ENCODE measurements at regions not wholly inside any gene's neighbourhood (a gene's known extent, or its start where the extent isn't known, plus 50 kb on each side); places are given as distances from the start of the nearest gene placed in this dataset.
"Not testable (repeated sequence)": the region's sequence is repeated elsewhere in the genome, so short reads cannot be mapped to it uniquely, and the experiment has no call there.

DNA sequence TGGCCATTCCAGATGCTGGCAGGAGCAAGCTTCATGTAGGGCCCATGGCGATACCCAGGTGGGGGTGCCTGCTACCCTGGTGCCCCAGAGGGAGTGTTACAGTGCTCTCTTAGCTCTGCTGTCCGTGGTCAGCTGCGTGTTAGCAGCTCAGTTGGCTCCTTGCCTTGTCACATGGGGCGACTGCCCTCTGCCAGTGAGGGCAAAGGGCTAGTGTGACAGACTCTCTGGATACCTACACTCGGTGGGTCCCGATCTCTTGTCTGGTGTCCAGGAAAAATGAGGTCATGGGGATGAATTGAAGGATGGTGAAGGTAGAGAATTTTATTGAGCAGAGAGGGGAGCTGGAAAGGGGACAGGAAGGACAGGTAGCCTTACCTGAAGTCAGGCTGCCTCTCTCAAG is 152.2 kb downstream of the CYP26A1 start:
- no peaks in the 10 kb centered on the region for H3K27me3 ChIP-seq (replicated peaks; ENCODE audit: control insufficient read depth, insufficient read depth, low read length)
- no peak overlapping the region for H3K4me3 ChIP-seq (ENCODE audit: low read depth, low read length)
- no peaks in the 10 kb centered on the region for H3K27me3 Mint-ChIP-seq (ENCODE audit: insufficient read depth, unreplicated experiment)
- intact Hi-C loops (cut with micrococcal nuclease; ENCODE audit: unreplicated experiment): no loop called here
- no peak overlapping the region for H3K27ac Mint-ChIP-seq (ENCODE audit: unreplicated experiment)
- H3K4me1 ChIP-seq: no peaks in the 10 kb centered on the region
- POLR2A ChIA-PET: no interaction called here
- DNase-seq: no peak
- H3K4me1 Mint-ChIP-seq (ENCODE audit: low read depth, unreplicated experiment): no peaks in the 10 kb centered on the region
- no peaks in the 10 kb centered on the region for H3K9me3 ChIP-seq
- CTCF ChIA-PET: no interaction called here
- no peaks in the 10 kb centered on the region for H3K36me3 Mint-ChIP-seq (ENCODE audit: insufficient read depth, unreplicated experiment)
- TF ChIP-seq, protein P1, sequence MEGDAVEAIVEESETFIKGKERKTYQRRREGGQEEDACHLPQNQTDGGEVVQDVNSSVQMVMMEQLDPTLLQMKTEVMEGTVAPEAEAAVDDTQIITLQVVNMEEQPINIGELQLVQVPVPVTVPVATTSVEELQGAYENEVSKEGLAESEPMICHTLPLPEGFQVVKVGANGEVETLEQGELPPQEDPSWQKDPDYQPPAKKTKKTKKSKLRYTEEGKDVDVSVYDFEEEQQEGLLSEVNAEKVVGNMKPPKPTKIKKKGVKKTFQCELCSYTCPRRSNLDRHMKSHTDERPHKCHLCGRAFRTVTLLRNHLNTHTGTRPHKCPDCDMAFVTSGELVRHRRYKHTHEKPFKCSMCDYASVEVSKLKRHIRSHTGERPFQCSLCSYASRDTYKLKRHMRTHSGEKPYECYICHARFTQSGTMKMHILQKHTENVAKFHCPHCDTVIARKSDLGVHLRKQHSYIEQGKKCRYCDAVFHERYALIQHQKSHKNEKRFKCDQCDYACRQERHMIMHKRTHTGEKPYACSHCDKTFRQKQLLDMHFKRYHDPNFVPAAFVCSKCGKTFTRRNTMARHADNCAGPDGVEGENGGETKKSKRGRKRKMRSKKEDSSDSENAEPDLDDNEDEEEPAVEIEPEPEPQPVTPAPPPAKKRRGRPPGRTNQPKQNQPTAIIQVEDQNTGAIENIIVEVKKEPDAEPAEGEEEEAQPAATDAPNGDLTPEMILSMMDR (IDR thresholded peaks at IDR 0.05; ENCODE audit: insufficient read depth in 1 of 2, low read depth in 1 of 2, low read length in 1 of 2, severe bottlenecking in 1 of 2, unreplicated experiment in 1 of 2): no peak
- no peaks in the 10 kb centered on the region for H3K36me3 ChIP-seq (ENCODE audit: control insufficient read depth, insufficient read depth, low read length)
- no peak overlapping the region for H3K4me3 Mint-ChIP-seq (ENCODE audit: unreplicated experiment)
- H3K9me3 Mint-ChIP-seq (ENCODE audit: unreplicated experiment): no peaks in the 10 kb centered on the region
- no TSS peak for BruUV-seq (replicated peaks)

DNA sequence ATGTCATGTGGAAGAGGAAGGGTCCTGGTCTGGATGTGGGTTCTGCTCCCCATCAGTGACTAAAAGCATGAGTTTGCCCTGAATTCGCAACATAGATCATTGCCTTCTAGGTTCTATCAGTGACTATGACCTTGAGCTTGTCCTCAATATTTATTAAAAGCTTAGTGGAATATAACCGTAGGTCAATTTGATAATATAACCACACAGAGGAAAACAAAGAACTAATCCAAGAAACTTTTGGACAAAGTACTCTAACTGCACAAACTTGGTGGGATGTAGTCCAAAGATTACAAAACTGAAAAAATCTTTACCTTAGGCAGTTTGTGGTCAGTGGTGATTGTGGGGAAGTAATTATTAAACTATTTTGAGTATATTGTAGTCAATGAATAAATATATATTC is 152.9 kb downstream of the CYP26A1 start:
- no peak overlapping the region for H3K4me3 Mint-ChIP-seq (ENCODE audit: unreplicated experiment)
- POLR2A ChIA-PET: no interaction called here
- H3K4me1 Mint-ChIP-seq (ENCODE audit: low read depth, unreplicated experiment): no peaks in the 10 kb centered on the region
- TF ChIP-seq, protein P1 (IDR thresholded peaks at IDR 0.05; ENCODE audit: insufficient read depth in 1 of 2, low read depth in 1 of 2, low read length in 1 of 2, severe bottlenecking in 1 of 2, unreplicated experiment in 1 of 2): no peak
- Histone ChIP-seq H3K27me3 (replicated peaks; ENCODE audit: control insufficient read depth, insufficient read depth, low read length) (no peaks in the 10 kb centered on the region), H3K36me3 (ENCODE audit: control insufficient read depth, insufficient read depth, low read length) (no peaks in the 10 kb centered on the region), H3K4me3 (ENCODE audit: low read depth, low read length) (no peak overlapping the region), H3K4me1 (no peaks in the 10 kb centered on the region), H3K9me3 (no peaks in the 10 kb centered on the region)
- no peaks in the 10 kb centered on the region for H3K27me3 Mint-ChIP-seq (ENCODE audit: insufficient read depth, unreplicated experiment)
- H3K27ac Mint-ChIP-seq (ENCODE audit: unreplicated experiment): no peak overlapping the region
- H3K36me3 Mint-ChIP-seq (ENCODE audit: insufficient read depth, unreplicated experiment): no peaks in the 10 kb centered on the region
- DNase-seq: no peak
- CTCF ChIA-PET: no interaction called here
- no TSS peak for BruUV-seq (replicated peaks)
- no peaks in the 10 kb centered on the region for H3K9me3 Mint-ChIP-seq (ENCODE audit: unreplicated experiment)
- intact Hi-C loops (cut with micrococcal nuclease; ENCODE audit: unreplicated experiment): no loop called here

DNA sequence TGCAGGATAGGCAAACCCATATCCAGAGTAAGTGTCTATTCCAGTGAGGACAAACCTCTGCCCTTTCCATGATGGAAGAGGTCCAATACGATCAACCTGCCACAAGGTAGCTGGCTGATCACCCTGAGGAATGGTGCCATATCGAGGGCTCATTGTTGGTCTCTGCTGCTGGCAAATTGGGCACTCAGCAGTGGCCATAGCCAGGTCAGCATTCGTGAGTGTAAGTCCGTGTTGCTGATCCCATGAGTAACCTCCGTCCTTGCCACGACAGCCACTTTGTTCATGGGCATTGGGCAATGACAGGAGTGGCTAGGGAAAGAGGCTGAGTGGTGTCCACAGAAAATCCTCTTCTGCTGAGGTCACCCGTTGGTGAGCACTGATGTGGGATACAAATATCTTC is 156.9 kb downstream of the CYP26A1 start:
- H3K27ac Mint-ChIP-seq (ENCODE audit: unreplicated experiment); H3K9me3 Mint-ChIP-seq (ENCODE audit: unreplicated experiment); H3K36me3 Mint-ChIP-seq (ENCODE audit: insufficient read depth, unreplicated experiment); POLR2A ChIA-PET; H3K4me1 ChIP-seq; BruUV-seq (replicated peaks); H3K36me3 ChIP-seq (ENCODE audit: control insufficient read depth, insufficient read depth, low read length); CTCF ChIA-PET; H3K9me3 ChIP-seq; H3K27me3 Mint-ChIP-seq (ENCODE audit: insufficient read depth, unreplicated experiment); DNase-seq; intact Hi-C loops (cut with micrococcal nuclease; ENCODE audit: unreplicated experiment); H3K4me1 Mint-ChIP-seq (ENCODE audit: low read depth, unreplicated experiment); H3K4me3 Mint-ChIP-seq (ENCODE audit: unreplicated experiment); H3K27me3 ChIP-seq (replicated peaks; ENCODE audit: control insufficient read depth, insufficient read depth, low read length); H3K4me3 ChIP-seq (ENCODE audit: low read depth, low read length): not testable (repeated sequence)

DNA sequence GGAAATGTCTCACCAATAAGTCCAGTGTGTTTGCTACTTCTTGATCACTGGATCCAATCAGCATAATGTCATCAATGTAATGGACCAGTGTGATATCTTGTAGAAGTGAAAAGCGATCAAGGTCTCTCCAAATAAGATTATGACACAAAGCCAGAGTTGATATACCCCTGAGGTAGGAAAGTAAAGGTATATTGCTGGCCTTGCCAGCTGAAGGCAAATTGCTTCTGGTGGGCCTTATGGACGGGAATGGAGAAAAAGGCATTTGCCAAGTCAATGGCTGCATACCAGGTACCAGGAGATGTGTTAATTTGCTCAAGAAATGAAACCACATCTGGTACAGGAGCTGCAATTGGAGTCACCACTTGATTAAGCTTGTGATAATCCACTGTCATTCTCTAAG is 158.5 kb downstream of the CYP26A1 start:
- BruUV-seq (replicated peaks); H3K36me3 Mint-ChIP-seq (ENCODE audit: insufficient read depth, unreplicated experiment); POLR2A ChIA-PET; H3K4me3 Mint-ChIP-seq (ENCODE audit: unreplicated experiment); DNase-seq; CTCF ChIA-PET; H3K4me1 ChIP-seq; H3K4me1 Mint-ChIP-seq (ENCODE audit: low read depth, unreplicated experiment); H3K27me3 ChIP-seq (replicated peaks; ENCODE audit: control insufficient read depth, insufficient read depth, low read length); H3K27ac Mint-ChIP-seq (ENCODE audit: unreplicated experiment); H3K27me3 Mint-ChIP-seq (ENCODE audit: insufficient read depth, unreplicated experiment); H3K9me3 ChIP-seq; H3K9me3 Mint-ChIP-seq (ENCODE audit: unreplicated experiment); intact Hi-C loops (cut with micrococcal nuclease; ENCODE audit: unreplicated experiment); H3K4me3 ChIP-seq (ENCODE audit: low read depth, low read length); H3K36me3 ChIP-seq (ENCODE audit: control insufficient read depth, insufficient read depth, low read length): not testable (repeated sequence)

DNA sequence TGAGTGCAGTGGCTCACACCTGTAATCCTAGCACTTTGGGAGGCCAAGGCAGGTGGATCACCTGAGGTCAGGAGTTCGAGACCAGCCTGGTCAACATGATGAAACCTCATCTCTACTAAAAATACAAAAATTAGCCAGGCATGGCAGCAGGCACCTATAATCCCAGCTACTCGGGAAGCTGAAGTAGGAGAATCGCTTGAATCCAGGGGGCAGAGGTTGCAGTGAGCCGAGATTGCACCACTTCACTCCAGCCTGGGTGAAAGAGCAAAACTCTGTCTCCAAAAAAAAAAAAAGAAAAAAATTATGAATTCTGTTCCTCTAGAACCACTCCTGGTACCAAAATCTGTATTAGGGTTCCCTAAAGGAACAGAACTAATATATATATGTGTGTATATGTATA is 161.2 kb downstream of the CYP26A1 start:
- BruUV-seq (replicated peaks); H3K27ac Mint-ChIP-seq (ENCODE audit: unreplicated experiment): not testable (repeated sequence)

More for the DNA sequence above, 161.2 kb downstream of the CYP26A1 start:
- H3K36me3 ChIP-seq (ENCODE audit: control insufficient read depth, insufficient read depth, low read length); H3K27me3 ChIP-seq (replicated peaks; ENCODE audit: control insufficient read depth, insufficient read depth, low read length); H3K9me3 ChIP-seq; POLR2A ChIA-PET; CTCF ChIA-PET; H3K27me3 Mint-ChIP-seq (ENCODE audit: insufficient read depth, unreplicated experiment); H3K4me1 ChIP-seq; H3K4me3 ChIP-seq (ENCODE audit: low read depth, low read length); DNase-seq; intact Hi-C loops (cut with micrococcal nuclease; ENCODE audit: unreplicated experiment); H3K36me3 Mint-ChIP-seq (ENCODE audit: insufficient read depth, unreplicated experiment); H3K4me3 Mint-ChIP-seq (ENCODE audit: unreplicated experiment); H3K9me3 Mint-ChIP-seq (ENCODE audit: unreplicated experiment): not testable (repeated sequence)
- peaks cover 14% of the 10 kb centered on the region for H3K4me1 Mint-ChIP-seq (ENCODE audit: low read depth, unreplicated experiment)
